GM18511 (cell line): ENCODE measurements at regions not wholly inside any gene's neighbourhood (a gene's known extent, or its start where the extent isn't known, plus 50 kb on each side); places are given as distances from the start of the nearest gene placed in this dataset.

Experiments used
- ATAC-seq: cut with Tn5 transposase; IDR thresholded peaks from one replicate; pipeline ENCODE4 v1.9.1; 2021; ENCODE audit warnings: mild to moderate bottlenecking, moderate library complexity; ENCODE audit not compliant: unreplicated experiment

DNA sequence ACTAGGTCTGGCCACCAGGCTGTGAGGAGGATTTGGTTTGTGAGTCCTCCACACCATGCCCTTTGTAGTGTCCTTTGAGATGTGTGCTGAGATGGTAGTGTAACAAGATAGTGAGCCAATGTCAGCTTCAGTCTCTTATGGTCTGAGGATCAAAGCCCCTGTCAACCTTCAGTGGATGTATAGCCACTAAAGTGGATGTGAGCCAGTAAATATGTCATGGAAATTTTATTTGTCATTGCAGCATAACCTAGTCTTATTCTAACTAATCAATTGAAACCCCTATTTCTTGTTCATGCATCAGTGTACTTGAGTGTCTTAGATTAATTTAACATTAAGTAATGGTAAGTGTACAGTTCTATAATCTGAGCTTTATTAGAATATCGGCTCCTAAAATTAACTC lies 51.0 kb upstream of the WAC start:
- ATAC-seq = no peak
